ENCODE measurements at regions not wholly inside any gene's neighbourhood (a gene's known extent, or its start where the extent isn't known, plus 50 kb on each side); places are given as distances from the start of the nearest gene placed in this dataset.

- TF ChIP-seq POLR2A (IDR thresholded peaks at IDR 0.05; ENCODE audit: low read length): no peak
- TF ChIP-seq GATA1 (IDR thresholded peaks at IDR 0.05; ENCODE audit: low read depth, low read length): no peak
Measured at GRCh38 chr2:58604096-58604495, 363.0 kb upstream of the FANCL start.
